HG02938 (cell line): ENCODE measurements at regions not wholly inside any gene's neighbourhood (a gene's known extent, or its start where the extent isn't known, plus 50 kb on each side); places are given as distances from the start of the nearest gene placed in this dataset.

Experiments
- ATAC-seq: cut with Tn5 transposase; IDR thresholded peaks from one replicate; pipeline ENCODE4 v1.9.1; 2021; ENCODE audit warnings: mild to moderate bottlenecking, moderate library complexity; ENCODE audit not compliant: unreplicated experiment

- ATAC-seq: no peak
Observed at GRCh38 chr6:43877036-43877435, 107.0 kb downstream of the VEGFA start.

DNA sequence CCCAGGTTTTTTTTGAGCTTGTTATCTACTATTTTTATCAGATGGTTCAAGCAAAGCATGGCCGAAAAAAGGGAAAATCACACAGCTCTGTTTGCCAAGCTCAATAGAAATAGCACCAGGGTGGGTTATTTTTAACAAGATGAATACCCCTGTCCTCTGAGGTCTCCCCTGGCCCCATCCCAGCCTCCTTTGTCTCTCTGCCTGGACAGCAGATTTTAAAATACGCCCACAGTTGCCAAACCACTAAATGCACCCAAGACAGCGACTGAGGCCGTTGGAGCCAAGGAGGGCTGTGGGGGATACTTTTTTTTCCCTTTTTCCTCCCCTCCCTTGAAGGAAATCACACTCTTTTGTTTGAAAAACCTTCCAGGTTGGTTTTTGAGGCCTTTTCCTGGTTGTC, 106.6 kb downstream of the VEGFA start:
- no peak for ATAC-seq

- no peak for ATAC-seq
Observed at GRCh38 chr6:43875849-43876572, 106.0 kb downstream of the VEGFA start.

- ATAC-seq: no peak
Observed at GRCh38 chr6:43874814-43875590, 105.0 kb downstream of the VEGFA start.

GRCh38 chr6:43873806-43874714, 104.0 kb downstream of the VEGFA start:
- ATAC-seq: no peak

DNA sequence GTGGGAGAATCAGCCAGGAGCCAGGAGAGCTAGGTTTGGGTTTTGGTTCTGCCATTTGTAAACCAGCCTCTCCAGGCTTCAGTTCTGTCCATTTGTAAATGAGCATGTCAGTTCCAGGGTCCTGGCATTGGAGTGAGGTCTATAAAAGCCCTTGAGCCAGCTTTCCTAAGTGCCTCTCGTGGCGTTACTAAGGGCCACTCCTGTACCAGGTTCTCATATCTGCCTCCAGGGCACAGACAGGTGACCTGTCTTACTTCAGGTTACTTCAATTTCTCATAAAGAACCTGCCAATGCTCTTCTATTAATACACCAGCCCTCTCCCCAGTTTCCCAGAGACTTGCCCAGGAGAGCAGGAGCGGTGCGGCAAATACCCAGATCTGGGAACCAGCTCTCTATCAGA, 101.9 kb downstream of the VEGFA start:
- no peak for ATAC-seq

GRCh38 chr6:43871284-43871683, 101.3 kb downstream of the VEGFA start:
- no peak for ATAC-seq

GRCh38 chr6:43870660-43871061, 100.7 kb downstream of the VEGFA start:
- ATAC-seq: no peak

DNA sequence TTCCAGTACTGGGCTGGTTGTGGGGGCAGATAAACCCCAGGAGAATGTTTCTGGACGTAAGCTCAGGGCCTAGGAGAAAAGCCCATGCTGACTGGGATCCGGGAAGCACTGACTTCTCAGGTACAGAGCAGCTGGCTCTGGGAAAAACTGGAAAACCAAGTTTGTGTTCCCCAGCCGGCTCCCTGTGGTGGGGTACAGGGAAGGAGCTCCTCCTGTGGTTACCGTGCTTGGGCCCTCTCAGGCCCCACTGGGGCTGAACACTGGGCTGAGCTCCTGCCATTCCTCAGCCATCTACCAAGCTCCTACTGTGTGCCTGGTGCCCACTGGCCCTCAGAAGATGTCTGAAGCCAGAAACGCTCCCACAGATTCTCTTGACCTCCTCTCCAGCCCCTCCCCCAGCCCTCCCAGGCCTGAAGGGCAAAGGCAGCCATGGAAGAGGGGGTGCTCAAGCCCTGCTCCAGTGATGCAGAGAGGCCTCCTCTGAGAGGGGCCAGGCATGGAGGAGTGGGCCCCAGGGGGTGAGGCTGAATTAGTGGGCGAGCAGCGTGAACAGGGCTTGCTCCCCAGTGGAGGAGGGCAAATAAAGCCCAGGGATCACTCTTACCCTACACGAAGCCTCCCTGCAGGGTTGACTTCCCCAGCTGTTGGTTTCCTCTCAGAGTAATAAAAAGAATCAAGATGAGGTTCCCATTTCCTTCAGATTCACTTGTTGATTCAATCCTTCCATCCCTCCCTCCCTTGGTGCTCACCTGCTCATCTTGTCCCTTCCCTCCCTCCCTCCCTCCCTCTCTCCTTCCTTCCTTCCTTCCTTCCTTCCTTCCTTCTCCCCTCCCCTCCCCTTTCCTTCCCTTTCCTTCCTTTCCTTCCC, 100.0 kb downstream of the VEGFA start:
- no peak for ATAC-seq

DNA sequence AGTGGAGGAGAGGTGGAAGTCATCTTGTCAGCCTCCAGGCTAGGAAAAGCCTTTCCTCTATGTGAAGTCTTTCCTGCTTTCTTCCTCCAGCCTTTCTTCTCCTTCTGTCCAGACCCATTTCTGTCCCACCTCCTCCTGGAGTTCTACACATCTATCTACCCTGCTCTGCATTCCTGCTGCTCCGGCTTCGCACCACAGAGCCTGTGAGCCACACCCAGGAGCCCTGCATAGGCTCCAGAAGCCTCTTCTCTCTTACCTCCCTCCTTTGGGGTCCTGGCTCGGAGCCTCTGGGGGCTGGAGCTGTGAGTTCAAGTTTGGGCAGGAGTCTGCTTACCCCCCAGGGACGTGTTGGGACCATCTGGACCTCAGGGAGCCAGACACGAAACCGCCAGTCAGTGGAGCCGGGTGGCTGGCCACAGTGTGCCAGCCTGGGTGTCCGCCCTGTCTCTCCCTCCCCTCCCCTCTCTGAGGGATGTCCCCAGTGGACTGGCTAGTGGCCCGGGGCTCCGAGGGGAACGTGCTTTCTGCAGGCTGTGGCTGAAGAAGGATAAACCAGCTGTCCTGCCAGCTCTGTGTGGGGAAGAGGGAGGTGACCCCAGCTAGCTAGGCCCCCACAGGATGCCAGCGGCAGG, 99.2 kb downstream of the VEGFA start:
- ATAC-seq: no peak

DNA sequence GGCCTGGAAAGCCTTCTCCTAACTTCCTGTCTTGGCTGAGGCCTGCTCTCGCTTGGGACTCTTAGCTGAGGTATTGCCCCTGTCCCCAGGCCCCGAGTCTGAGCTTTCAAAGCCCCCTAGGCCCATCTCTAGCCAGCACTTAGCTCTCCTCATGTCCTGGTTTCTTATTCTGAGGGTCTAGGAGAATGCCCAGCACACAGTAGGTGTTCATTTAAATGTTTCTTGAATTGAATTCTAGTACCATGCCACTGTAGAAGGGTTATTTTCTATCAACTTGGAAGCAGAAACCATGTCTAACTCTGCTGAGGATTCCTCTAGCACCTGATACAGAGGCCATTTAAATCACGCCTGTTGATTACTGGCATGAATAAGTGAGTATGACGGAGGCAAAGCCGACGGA, 98.5 kb downstream of the VEGFA start:
- no peak for ATAC-seq

DNA sequence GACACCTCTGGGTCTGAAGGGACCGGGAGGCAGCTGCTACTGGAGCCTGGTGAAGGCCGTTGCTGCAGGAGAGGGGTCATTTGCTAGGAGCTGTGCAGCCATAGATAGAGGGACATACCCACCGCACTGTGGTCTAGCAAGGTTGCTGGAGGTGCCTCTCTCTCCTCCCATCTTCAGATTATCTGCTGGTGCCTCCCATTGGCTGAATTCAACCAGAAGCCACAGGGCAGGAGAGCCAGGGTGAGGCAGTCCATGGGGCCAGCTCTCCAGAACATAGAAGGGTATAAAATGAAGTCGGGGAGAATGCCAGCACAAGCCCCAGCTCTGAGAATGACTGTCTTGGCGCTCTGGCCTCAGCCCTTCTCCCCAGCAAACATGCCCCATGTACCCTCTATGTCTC, 98.0 kb downstream of the VEGFA start:
- no peak for ATAC-seq

DNA sequence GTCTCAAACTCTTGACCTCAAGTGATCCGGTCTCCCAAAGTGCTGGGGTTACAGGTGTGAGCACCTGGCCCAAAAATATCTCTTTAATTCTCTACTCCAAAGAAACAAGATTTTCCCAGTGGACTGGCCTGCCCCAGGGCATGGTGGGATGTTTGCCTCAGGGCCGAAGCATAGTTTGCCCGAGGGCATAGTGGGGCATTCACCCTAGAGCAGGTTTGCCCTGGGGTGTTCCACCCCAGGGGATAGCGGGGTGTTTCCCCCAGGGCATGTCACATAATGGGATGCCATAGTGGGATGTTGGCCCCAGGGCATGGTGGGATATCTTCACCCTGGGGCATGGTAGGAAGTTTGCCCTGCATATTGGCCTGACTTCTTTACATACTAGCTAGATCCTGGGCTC, 97.2 kb downstream of the VEGFA start:
- no peak for ATAC-seq

GRCh38 chr6:43865932-43866645, 96.1 kb downstream of the VEGFA start:
- ATAC-seq: no peak

- no peak for ATAC-seq
Observed at GRCh38 chr6:43865086-43865485, 95.1 kb downstream of the VEGFA start.

- no peak for ATAC-seq
Observed at GRCh38 chr6:43862925-43863324, 92.9 kb downstream of the VEGFA start.

DNA sequence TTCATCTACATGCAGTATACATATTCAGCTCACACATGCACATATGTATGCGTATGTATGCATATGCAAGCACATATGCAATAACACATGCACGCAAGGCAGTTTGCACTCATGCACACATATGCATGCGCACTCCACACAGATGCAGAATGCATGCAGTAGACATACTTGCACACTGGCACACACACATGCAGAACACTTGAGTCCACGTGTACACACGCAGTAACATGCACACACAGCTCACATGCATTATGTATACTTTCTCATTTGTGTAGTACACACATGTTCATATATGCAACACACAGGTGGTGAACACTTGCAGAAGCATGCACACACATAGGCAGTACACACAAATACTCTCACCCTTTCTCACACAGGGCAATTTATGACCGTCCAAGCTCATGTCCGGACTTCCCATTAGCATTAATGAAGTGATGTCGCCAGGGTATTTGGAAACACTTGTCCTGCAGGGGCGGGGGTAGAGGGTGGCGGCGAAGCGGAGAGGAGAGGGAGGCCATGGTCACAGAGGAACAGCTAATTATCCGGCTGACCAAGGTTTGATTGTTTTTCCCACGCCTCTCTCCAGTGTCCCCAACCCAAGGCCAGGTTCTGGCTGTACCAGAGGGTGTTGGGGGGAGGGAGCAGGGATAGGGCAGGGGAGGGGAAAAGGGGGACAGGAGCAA, 91.3 kb downstream of the VEGFA start:
- no peak for ATAC-seq

DNA sequence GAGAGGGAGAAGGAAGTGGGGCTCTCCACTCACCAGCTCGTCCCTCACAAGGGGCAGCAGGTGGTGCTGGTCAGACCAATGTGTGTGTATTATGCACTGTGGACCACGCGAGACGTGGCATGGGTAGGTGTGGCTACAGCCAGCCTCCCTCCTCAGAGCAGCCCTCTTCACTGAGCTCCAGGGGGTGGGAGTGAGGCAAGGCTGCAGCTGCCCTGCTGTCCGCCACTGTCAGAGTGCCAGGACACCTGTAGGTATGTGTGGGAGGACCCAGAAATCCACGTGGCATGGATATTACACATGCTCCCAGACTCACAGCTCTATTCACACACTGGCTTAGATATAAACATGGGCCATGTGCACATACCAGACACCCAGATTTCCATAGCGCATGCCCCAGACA, 90.3 kb downstream of the VEGFA start:
- ATAC-seq: no peak

DNA sequence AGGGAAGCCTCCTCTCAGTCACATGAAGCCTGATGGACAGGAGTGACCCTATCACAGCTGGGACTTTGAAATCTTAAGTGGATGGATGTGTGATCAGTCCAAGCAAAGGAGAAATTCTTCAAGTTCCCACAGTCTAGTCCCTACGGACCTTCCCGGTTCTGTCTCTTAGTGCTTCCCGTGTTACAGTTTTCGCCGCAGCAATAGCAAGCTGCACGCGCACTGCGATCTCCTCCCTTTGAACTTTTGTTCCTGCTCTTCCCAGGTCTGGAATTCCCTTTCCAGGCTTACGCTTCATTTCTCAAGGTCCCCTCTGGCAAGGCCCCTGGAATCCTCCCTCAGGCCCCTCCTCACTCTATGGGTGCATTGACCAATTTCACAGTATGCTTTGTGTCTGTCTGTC, 89.2 kb downstream of the VEGFA start:
- no peak for ATAC-seq
